Activated T-cell treated with anti-CD3 and anti-CD28 coated beads, Interleukin-2, amount 50 U/mL, for 24 hours (primary cell): ENCODE measurements at regions not wholly inside any gene's neighbourhood (a gene's known extent, or its start where the extent isn't known, plus 50 kb on each side); places are given as distances from the start of the nearest gene placed in this dataset.

Experiments used
- DNase-seq: peaks from one replicate; pipeline ENCODE4 v3.0.0-alpha.2; 2020
- H3K27ac Mint-ChIP-seq: 2 replicates; pipeline ENCODE4 v1.8.0; 2020; ENCODE audit warnings: mild to moderate bottlenecking, mixed read lengths
- H3K27me3 Mint-ChIP-seq: 2 replicates; pipeline ENCODE4 v1.8.0; 2020; ENCODE audit warnings: mixed read lengths
- H3K36me3 Mint-ChIP-seq: 2 replicates; pipeline ENCODE4 v1.8.0; 2020; ENCODE audit warnings: low read depth, mixed read lengths
- H3K4me1 Mint-ChIP-seq: 2 replicates; pipeline ENCODE4 v1.8.0; 2020; ENCODE audit warnings: low read depth, mixed read lengths
- H3K4me3 Mint-ChIP-seq: 2 replicates; pipeline ENCODE4 v1.8.0; 2020; ENCODE audit warnings: mild to moderate bottlenecking, moderate library complexity, mixed read lengths
- H3K9me3 Mint-ChIP-seq: 2 replicates; pipeline ENCODE4 v1.8.0; 2020; ENCODE audit warnings: mixed read lengths

DNA sequence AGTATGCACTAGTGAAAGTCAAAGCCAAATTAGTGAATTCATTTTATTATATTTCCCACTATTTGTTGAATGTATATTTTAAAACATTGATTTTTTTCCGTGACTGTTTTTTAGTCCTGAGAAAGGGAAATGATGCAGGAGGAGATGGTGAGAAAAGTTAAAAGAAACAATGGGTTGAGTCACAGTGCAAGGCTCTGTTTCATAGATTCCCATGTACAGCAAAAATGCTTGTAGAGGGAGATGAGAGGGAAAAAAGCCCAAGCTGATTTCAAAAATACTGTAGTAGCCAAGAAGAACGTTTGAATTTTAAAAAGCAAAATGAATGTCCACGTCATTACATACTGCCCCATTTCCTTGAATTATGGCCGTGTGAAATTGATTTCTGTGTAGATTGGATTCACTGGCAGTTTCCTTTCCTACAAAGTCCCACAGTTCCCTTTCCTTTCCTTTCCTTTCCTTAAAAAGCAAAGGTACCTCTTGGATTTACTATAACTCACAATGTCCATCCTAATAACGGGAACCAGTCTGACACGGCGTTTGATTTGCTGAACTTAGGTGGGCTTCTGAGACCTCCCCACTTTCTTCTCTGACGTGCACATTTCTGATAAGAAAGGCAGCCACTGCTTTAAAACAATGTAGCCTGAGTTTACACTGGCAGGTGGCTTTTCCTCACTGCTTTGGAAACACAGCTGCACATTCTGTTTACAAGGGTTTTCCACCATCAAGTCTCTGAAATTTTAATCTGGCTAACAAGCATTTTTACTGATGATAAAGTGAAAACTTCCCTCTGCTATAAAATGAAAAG, 63.7 kb downstream of the SPCS3 start:
- no peak for DNase-seq
- Mint-ChIP-seq H3K4me1 (no peaks in the 10 kb centered on the region), H3K27ac (no peak overlapping the region), H3K9me3 (no peaks in the 10 kb centered on the region), H3K4me3 (no peak overlapping the region), H3K36me3 (no peaks in the 10 kb centered on the region), H3K27me3 (no peaks in the 10 kb centered on the region)

DNA sequence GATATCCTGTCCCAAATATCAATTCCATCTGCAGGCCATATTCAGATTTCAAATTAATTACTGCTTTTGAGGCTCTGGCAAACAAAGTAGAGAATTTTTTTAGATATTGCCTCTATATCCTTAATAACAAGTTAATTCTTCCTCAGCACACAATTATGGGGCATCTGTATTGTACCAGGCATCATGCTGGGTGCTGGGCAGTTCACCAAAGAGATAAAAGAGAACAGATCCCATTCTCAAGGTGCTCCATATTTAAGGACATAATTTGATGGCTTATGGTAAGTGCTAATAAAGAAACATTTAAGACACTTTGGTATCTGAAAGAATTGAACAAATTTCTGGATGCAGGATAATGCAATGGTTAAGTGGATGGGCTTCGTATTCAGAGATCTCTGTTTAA, 65.8 kb downstream of the SPCS3 start:
- H3K36me3 Mint-ChIP-seq: no peaks in the 10 kb centered on the region
- H3K27me3 Mint-ChIP-seq: peaks cover 3% of the 10 kb centered on the region
- H3K9me3 Mint-ChIP-seq: no peaks in the 10 kb centered on the region
- no peaks in the 10 kb centered on the region for H3K4me1 Mint-ChIP-seq
- H3K4me3 Mint-ChIP-seq: no peak overlapping the region
- no peak for DNase-seq
- no peak overlapping the region for H3K27ac Mint-ChIP-seq

DNA sequence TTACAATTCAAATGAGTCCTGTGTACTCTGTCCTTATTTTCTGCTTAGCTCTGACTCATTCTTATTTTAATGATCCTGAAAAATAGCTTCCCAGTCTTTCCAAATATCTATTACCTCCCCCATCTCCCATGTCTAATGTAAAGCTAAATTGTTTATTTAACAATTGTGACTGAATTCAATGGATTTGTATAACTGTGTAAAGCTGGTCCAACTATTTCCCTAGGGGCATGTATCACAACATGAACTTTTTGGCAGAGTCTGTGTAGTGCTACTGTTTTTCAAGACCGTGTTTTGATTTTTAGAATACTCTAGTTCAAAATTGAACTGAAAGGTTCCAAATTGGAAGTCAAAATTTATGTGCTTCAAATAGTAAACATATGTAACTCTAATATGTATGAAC, 67.8 kb downstream of the SPCS3 start:
- no peak for DNase-seq
- no peak overlapping the region for H3K4me3 Mint-ChIP-seq
- H3K4me1 Mint-ChIP-seq: no peaks in the 10 kb centered on the region
- H3K27me3 Mint-ChIP-seq: peaks cover 3% of the 10 kb centered on the region
- no peaks in the 10 kb centered on the region for H3K36me3 Mint-ChIP-seq
- no peaks in the 10 kb centered on the region for H3K9me3 Mint-ChIP-seq
- H3K27ac Mint-ChIP-seq: no peak overlapping the region

DNA sequence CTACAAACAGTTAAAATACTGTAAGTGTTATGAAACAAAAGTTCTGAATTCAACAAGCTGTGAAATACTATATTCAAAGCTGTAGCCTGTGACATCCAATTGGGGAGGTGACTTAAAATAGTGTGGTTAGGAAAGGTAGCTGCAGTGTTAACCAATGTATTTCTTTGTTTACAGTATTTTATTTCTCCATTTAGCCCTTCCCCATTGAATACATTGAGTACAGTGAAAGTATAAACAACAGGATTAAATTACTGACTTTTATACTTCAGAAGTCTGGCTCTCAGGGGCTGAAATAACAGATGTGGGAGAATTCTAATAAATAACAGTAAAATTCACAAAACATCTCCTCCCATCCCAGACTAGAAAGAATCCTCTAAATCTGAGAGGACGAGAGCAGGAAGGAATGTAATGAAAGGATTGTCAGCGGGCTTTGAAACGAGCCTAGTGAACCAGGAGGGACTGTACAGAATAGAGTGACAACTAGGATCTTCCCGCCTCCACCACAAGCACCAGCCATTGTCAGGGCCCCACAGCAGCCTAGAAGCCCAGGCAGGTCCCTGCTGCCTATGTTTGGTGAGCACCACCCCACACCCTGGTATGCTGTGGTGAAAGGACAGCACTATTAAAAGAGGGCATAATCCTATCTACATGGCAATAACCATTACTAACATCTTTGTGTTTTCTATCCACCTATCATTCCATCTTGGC, 73.7 kb downstream of the SPCS3 start:
- Mint-ChIP-seq H3K9me3 (peaks cover 2% of the 10 kb centered on the region), H3K4me3 (no peak overlapping the region), H3K27me3 (peaks cover 3% of the 10 kb centered on the region), H3K36me3 (no peaks in the 10 kb centered on the region), H3K27ac (no peak overlapping the region), H3K4me1 (no peaks in the 10 kb centered on the region)
- no peak for DNase-seq

DNA sequence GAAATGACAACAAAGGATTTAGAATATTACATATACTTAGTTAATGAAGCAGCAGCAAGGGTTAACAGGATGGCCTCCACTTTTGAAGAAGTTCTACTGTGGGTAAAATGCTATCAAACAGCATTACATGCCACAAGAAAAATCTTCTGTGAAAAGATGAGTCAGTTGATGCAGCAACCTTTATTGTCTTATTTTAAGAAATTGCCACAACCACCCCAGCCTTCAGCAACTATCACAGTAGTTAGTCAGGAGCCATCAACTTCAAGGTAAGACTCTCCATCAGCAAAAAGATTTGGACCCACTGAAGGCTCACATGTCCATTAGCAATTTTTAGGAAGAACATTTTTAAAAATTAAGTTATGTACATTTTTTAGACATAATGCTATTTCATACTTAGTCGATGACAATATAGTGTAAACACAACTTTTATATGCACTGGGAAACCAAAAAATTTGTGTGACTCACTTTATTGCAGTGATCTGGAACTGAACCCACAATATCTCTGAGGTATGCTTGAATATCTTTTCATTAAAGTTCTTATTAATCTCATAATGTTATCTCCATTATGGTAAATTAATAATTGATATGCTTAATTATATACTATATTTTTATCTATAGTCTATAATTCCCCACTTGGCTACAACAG, 81.2 kb downstream of the SPCS3 start:
- no peak for DNase-seq
- Mint-ChIP-seq H3K27me3 (no peaks in the 10 kb centered on the region), H3K4me1 (no peaks in the 10 kb centered on the region), H3K4me3 (no peak overlapping the region), H3K27ac (no peak overlapping the region), H3K9me3 (peaks cover 2% of the 10 kb centered on the region), H3K36me3 (no peaks in the 10 kb centered on the region)

DNA sequence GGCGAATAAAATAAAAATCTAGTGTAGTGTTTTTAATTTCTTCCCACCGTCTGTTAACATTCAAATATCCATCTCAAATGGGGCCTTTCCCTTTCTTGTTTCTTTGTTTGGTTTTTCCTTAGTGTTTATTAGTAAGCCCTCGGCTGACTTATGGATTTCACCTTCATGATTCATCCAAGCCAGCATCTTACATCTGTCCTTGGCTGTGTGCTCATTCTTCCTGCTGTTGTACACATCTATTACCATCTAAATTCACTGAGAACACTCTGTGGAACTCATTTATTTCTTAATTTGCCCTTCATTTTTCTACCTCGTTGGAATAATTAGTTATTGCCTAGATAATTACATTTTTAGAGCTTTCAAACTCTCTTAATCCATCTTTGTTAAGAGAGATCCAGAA, 84.9 kb downstream of the SPCS3 start:
- Mint-ChIP-seq H3K27ac (no peak overlapping the region), H3K36me3 (no peaks in the 10 kb centered on the region), H3K4me3 (no peak overlapping the region), H3K27me3 (no peaks in the 10 kb centered on the region), H3K4me1 (no peaks in the 10 kb centered on the region), H3K9me3 (no peaks in the 10 kb centered on the region)
- no peak for DNase-seq

DNA sequence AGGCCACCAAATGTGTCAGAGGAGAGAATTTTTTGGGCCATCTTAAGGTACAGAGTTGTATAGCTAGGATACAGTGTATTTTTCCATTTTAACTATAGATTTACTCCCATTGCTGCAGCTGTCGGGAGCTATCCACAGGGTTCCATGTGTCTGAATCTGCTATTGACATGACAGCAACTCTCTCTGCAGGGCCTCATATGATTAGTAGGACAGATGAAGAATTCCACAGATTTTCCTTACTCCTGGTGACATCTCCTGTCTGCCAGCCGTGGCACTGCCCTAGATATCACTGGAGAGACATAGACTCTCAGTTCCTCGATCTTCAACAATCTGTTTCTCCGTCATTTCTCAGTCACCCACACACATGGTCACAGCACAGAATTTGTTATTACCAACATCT, 86.5 kb downstream of the SPCS3 start:
- Mint-ChIP-seq H3K4me3 (no peak overlapping the region), H3K27ac (no peak overlapping the region), H3K27me3 (no peaks in the 10 kb centered on the region), H3K9me3 (no peaks in the 10 kb centered on the region), H3K36me3 (no peaks in the 10 kb centered on the region), H3K4me1 (no peaks in the 10 kb centered on the region)
- no peak for DNase-seq

DNA sequence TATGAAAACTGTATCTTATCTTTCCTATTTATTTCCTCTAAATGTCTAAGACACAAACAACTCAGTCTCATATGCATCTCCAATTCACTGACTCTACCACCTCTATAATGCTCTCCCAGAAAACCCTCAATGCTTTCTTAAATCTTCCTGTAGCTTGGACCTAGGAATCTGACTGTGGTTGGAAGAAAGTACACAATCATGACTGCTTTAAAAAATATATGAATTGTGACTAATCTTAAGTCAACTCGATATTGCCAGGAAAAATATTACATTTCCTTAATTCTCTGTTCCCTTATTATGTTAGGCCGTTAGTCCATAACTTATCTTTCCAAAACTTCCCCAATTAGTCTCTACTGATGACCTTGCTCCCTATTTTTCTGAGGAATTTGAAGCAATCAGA, 87.0 kb downstream of the SPCS3 start:
- Mint-ChIP-seq H3K27me3 (no peaks in the 10 kb centered on the region), H3K27ac (no peak overlapping the region), H3K9me3 (no peaks in the 10 kb centered on the region), H3K4me1 (no peaks in the 10 kb centered on the region), H3K4me3 (no peak overlapping the region), H3K36me3 (no peaks in the 10 kb centered on the region)
- no peak for DNase-seq

DNA sequence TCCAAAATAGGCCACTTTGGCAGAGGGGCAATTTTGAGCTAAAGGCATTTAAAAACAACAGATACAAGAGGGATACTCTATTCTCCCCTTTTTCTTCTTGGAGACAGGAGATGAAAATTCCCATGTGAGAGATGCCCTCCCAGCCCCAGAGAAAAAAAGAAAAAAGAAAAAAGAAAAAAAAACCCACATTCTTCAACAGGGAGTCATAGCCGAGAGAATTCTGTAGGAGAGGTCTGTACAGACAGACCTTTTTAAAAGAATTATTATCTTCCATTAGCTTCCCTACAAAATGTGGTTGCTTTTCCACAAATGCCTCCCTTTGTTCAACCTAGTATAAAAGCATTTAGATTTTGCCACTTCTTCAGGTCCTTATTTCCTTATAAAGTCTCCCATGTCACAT, 89.9 kb downstream of the SPCS3 start:
- Mint-ChIP-seq H3K27ac (no peak overlapping the region), H3K9me3 (no peaks in the 10 kb centered on the region), H3K4me3 (no peak overlapping the region), H3K36me3 (no peaks in the 10 kb centered on the region), H3K27me3 (no peaks in the 10 kb centered on the region), H3K4me1 (no peaks in the 10 kb centered on the region)
- no peak for DNase-seq

DNA sequence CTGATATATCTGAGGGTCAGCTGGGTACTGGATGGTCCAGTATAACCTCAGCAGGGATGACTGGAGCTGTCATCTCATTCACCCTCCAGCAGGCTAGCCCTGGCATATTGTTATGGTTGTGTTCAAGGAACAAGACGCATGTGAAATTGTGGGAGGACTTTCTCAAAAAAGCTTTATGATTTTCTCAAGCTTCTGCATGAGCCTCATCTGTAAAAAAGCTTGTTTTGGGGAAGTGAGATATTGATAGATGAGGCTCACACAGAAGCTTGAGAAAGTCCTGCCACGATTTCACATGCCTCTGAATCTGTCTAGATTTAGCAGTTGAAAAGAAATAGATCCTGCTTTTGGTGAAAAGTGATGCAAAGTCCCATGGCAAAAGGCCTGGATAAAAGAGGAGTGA, 93.4 kb downstream of the SPCS3 start:
- peaks cover 2% of the 10 kb centered on the region for H3K27me3 Mint-ChIP-seq
- no peaks in the 10 kb centered on the region for H3K9me3 Mint-ChIP-seq
- H3K4me3 Mint-ChIP-seq: no peak overlapping the region
- H3K27ac Mint-ChIP-seq: no peak overlapping the region
- no peak for DNase-seq
- H3K36me3 Mint-ChIP-seq: no peaks in the 10 kb centered on the region
- no peaks in the 10 kb centered on the region for H3K4me1 Mint-ChIP-seq

DNA sequence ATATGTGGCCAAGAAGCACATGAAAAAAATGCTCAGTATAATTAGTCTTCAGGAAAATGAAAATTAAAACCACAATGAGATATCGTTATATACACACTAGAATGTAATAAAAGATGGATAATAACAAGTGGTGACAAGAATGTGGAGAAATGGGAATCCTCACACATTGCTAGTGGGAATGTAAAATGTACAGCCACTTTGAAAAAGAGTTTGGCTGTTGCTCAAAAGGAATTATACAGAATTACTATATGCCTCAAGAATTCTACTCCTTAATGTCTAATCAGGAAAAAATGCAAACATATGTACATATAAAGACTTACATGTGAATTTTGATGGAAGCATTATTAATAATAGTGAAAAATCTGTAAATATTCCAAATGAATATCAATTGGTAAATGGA, 102.2 kb downstream of the SPCS3 start:
- no peaks in the 10 kb centered on the region for H3K36me3 Mint-ChIP-seq
- DNase-seq: no peak
- H3K27me3 Mint-ChIP-seq: peaks cover 2% of the 10 kb centered on the region
- no peaks in the 10 kb centered on the region for H3K9me3 Mint-ChIP-seq
- no peak overlapping the region for H3K4me3 Mint-ChIP-seq
- H3K27ac Mint-ChIP-seq: no peak overlapping the region
- H3K4me1 Mint-ChIP-seq: no peaks in the 10 kb centered on the region

DNA sequence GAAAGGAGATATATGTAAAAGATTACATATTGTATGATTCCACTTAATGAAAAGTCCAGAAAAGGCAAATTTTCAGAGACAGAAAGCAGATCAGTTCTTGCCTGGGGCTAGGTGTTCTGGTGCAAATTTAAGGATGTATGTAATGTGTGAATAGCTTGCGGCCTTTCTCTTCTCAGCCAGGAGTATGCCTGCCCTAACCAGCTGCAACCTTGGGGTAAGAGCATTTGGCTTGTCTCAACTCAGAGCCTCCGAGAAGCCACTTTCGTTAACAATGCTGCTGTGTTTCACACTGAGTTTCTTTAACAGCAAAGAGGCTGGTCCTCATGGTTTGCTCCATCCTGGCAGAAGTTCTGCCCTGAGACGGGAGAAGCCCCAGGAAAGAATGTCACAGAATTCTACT, 102.7 kb downstream of the SPCS3 start:
- peaks cover 1% of the 10 kb centered on the region for H3K27me3 Mint-ChIP-seq
- no peaks in the 10 kb centered on the region for H3K36me3 Mint-ChIP-seq
- no peak for DNase-seq
- no peak overlapping the region for H3K27ac Mint-ChIP-seq
- H3K4me3 Mint-ChIP-seq: no peak overlapping the region
- H3K9me3 Mint-ChIP-seq: no peaks in the 10 kb centered on the region
- no peaks in the 10 kb centered on the region for H3K4me1 Mint-ChIP-seq

DNA sequence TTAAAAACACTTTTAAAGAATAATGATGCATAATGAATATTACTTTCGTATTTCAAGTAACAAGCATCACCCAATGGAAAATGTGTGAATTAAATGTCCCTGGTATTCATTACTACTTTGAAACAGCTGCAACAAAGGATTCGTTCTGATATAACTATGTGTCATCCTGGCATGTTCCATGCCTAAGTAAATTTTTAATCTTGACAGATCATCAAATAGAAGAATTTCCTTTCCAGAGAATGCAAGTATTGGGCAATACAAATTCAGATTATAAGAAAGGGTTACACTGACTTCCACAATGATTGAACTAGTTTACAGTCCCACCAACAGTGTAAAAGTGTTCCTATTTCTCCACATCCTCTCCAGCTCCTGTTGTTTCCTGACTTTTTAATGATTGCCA, 105.3 kb downstream of the SPCS3 start:
- Mint-ChIP-seq H3K36me3 (no peaks in the 10 kb centered on the region), H3K27ac (no peak overlapping the region), H3K9me3 (no peaks in the 10 kb centered on the region), H3K27me3 (peaks cover 6% of the 10 kb centered on the region), H3K4me1 (no peaks in the 10 kb centered on the region), H3K4me3 (no peak overlapping the region)
- DNase-seq: no peak

DNA sequence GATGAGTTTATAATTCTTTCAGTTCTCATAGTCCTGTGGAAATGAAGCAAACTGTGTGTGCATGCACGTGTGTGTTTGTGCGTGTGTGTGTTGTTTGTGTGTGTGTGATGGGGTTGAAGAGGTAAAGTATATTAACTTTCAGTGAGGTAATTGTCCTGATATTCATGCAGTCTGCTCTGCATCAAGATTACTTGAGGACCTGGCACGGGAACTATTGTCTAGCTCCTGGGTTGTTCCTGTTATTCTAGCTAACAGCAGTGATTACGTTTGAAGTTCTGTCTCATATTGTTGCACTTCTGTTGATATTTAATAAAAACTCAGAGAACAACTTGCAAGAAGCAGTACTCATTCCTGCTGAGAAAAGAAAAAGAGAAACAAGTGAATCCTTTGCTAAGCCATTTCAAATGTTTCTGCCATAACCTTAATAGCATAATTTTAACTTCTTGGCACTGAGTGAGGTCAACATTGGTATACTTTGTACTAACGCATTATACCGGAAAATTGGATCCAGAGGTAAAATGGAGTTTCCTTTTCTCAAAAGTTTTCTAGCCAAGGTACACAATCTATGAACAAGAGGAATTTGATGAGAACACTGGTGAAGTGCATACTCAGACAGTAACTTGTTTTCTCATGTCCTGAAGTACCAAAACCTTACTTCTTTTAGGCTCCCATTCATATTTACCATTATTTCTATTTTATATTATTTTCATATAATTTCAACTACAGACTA, 113.2 kb downstream of the SPCS3 start:
- H3K27me3 Mint-ChIP-seq: peaks cover 6% of the 10 kb centered on the region
- DNase-seq: no peak
- H3K36me3 Mint-ChIP-seq: no peaks in the 10 kb centered on the region
- no peak overlapping the region for H3K4me3 Mint-ChIP-seq
- H3K27ac Mint-ChIP-seq: no peak overlapping the region
- peaks cover 8% of the 10 kb centered on the region for H3K4me1 Mint-ChIP-seq
- H3K9me3 Mint-ChIP-seq: no peaks in the 10 kb centered on the region

DNA sequence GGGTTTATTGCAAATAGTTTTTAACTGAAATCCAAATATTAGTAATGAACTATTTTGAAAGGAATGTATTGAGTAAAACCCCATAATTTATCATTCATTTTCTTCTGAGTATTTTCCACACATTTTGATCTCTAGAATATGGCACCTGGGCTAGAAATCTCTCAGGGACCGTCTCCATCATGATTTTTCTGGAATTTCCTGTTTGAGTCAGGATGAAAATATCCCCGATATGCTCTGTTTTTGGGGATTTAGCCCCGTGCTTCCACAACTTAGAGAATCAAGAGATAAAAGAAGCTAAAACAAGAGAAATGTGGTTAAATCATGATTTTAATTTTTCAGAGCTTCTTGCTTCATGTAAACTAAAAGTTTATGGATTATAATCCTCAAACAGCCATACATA, 114.2 kb downstream of the SPCS3 start:
- no peak for DNase-seq
- Mint-ChIP-seq H3K27me3 (peaks cover 6% of the 10 kb centered on the region), H3K4me1 (peaks cover 8% of the 10 kb centered on the region), H3K4me3 (no peak overlapping the region), H3K9me3 (no peaks in the 10 kb centered on the region), H3K36me3 (no peaks in the 10 kb centered on the region), H3K27ac (no peak overlapping the region)
